NCI-H524 treated with DMSO at 0.1 percent for 48 hours (cell line): ENCODE measurements at regions not wholly inside any gene's neighbourhood (a gene's known extent, or its start where the extent isn't known, plus 50 kb on each side); places are given as distances from the start of the nearest gene placed in this dataset.

Experiments used
- DNase-seq: peaks from one replicate; lab custom pipeline; 2025; lab: John Stamatoyannopoulos, UW

DNA sequence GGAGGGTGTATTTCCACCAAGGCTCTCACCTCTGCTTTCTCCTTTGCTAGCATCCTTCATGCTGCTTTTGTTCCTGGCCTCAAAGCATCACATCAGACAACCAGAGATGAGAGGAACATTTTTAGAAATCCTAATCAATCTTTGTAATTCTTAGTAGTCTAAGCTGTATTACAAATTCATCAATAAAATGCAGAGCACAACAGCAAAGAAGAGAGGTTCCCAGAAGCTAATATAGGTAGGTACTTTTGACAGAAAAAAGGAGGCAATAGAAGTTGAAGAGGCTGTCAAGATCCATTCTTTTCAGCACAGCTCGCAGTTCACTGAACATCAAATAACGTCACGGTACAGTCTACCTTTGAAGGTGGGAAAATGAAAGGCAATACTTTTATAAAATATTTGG is 265.2 kb upstream of the SYT1 start:
- DNase-seq: no peak

DNA sequence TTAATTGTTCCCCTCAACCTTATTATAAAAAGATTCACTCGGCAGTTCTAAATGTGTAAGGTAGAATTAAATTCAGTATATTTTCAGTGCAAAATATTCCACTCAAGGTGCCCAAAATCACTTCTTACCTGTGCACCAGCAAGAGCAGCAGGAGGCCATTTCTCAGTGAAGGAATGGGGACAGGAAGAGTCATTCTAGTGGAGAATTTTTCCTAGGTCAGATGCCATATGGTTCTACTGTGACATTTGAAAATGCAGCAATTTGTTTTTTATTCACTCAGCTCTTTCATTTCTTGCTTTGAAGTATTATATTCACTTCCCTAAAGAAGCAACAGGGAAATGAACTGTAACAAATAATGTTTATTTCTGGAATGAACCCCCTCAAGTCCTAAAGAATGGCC is 264.0 kb upstream of the SYT1 start:
- no peak for DNase-seq

DNA sequence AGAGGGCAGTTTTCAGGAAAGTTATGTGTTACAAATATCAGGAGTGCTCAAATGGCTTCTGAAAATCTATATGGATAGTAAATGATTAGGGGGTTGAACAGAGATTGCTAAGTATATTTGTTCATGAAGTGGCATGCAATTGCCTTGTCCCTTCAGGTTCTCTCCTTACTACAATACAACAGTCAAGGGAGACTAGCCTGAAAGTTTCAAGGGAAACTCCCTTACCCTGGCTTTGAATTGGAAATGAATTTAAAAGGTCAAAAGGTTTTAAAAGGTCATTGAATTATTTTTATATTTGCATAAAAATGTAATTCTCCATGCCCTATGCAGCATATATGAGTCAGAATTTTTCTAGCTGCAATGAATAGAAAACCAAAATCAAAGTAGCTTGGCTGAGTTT is 253.1 kb upstream of the SYT1 start:
- no peak for DNase-seq

DNA sequence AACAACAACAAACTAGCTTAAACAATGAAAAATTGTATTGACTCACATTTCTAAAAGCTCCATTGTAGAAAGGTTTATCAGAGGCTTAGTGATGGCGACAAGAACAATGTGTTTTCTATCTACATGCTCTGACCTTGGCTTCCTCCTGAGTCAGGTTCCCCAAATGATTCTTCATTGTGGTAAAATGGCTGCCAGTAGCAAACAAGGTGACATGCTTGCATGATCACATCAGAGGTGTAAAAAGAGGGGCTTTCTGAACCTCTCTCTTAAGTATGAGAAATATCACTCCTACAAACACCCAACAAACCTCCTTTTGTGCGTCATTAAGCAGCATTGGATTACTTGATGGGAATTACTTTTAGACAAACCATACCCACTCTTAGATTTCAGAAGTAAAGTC is 252.4 kb upstream of the SYT1 start:
- no peak for DNase-seq

DNA sequence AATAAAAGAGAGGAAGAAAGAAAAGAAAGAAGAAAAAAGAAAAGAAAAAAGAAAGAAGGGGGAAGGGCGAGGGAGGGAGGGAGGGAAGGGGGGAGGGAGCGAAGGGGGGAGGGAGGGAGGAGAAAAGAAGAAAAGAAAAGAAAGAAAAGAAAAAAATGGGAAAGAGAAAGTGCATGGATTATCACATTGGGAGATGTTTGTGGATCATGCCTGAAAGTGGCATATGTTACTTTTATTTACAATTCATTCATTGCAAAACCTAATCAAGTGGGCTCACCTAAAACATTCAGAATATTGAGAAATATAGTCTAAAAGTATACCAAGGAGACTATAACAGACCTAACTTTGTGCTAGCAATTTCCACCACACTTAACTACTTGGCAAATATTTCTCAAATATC is 246.9 kb upstream of the SYT1 start:
- DNase-seq: no peak

DNA sequence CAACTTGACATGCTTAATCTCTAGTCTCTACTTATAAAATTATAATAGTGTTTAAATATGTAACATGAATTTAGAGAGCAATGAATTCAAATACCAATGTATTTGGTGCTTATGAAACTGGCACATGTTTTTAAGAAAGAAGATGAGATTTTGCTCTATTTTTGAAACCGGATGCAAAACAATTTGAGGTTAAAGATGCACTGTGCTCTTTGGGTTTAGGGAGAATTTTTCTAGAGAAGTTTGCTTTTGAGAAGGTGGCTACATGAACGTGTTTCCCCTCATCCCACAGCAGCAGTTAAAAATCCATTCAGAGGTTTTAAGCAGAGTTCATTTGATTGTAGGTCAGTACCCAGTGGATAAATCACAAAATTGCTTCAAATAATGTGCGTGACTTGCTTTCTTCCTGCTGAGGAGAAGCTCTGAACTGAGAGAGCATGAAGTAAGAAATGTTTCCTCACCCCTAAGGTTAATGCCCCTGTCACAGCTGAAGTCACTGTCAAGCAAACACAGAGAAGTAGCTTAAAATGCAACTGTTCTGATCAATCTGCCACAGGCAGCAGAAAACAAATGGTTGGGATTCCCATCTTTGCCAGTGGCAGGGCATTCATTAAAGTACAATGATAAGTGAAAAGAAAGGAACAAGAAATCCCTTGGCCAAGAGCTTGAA is 241.9 kb upstream of the SYT1 start:
- no peak for DNase-seq

DNA sequence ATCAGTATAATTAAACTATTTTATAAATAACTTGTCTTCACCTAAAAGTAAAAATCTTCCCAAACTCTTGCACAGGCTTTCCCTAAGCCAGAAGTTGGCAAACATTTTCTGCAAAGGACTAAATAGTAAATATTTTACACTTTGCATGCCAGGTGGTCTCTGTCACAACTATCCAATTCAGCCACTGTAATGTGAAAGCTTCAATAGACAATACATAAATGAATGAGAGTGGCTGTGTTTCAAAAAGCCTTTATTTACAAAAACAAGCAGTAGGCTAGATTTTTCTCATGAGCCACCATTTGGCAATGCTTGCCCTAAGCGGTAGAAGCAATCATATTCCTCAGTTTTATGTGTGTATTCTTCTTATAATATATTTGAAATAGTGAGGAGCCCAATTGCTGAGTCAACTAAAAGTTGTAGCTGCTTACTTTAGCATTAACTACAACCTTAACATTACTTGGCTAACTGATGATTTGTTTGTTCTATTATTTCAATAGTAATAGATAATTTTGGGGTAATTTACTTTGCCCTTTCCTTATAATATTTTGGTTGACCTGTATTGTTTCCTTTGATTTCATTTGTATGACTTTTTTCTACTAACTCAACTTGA is 236.0 kb upstream of the SYT1 start:
- no peak for DNase-seq

DNA sequence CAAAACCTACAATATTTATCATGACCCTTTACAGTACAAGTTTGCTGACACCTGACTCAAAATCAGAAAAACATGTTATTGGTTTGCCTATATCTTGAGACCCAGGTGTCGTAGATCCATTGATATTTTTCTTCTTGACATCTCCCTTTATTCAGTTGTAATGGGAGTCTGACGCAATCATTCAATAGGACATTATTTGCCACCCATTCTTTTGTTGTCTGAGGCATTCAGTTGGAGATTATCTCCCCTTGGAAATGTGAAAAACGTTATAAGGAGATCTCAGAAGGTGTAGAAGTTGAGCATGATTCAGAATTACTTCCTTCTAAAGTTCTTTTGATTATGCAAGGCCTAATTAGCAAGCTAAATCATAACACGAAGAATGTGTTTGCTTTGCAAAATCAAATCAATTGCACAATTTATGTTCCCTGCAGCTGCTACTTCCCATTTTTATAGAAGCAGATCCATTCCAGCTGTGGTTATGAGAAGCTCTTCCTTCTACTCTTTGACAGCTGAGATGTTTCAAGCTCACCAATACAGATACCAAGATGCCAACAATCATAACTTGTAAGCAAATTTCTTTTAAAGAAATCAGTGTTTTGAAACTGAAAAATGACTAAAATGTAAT is 228.2 kb upstream of the SYT1 start:
- no peak for DNase-seq

DNA sequence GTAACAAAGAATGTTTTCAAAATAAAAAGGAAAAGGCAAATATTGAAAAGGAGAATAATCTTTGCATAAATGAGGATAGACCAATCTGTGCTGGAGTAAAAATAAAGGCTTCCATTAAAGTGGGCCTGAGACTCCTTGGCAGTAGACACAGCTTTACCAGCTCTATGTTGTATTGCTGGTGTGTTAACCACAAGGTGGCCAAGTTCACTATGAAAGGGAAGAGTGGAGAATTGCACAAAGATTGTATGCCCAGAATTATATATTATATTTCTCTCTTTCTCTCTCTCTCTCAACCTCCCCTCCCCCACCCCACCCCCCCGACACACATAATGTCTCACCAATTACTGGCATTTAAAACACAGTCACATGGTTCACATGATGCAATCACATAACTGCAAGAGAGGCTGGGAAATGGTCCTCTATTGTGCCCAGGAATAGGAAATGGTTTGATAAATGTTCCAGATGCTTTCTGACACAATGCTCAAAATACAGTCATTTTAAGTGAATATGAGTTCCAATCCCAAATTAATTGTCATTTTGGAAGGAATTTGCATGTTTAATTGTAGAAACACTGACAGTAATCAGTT is 222.6 kb upstream of the SYT1 start:
- DNase-seq: no peak

DNA sequence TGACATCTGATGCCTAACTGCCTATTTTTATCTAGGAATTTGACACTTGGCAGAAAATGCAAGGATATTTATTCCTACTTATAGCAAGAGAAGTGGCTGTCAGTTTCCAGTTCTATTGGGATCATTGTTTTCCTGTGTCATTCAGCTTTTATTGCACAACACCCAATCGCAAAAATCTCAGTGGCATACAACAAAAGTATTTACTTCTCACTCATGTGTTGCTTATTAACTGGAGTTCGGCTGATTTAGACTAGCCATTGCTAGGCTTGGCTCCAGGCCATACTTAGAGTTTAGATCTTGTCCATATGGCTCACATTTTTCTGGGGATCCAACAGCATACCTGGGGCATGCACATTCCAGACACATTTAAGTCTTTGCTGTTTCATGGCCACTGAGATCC is 218.6 kb upstream of the SYT1 start:
- DNase-seq: peak; percentile 11

DNA sequence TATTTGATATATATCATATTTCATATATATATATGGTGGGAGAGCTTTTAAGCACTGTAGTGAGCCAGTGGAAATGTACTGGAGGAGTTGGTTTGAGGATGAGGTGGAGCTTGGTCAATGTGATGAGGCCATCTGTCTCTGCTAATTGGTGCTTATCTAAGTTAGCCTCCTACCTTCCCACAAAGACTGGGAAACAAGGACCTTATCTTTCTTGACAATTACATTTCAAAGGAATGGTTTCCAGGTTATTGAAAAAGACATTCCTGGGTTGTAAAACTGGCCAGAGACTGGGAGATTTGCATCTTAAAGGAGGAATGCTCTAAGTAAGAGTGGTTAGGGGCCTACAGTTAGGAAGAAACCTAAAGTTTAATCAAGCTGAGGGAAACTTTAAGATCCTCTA is 212.8 kb upstream of the SYT1 start:
- no peak for DNase-seq

DNA sequence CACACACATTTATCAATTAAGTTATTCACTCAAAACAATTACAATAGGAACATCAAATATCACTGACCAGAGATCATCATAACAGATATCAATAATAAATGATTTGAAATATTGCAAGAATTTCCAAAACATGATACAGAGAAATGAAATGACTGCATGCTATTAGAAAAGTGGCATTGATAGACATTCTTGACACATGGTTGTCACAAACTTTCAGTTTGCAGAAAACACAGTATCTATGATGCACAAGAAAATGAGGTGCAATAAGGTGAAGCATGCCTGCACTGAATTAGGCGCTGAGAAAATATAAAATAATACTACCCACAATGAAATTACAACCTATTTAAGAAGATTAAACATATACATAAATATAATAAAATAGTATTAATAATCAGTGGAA is 198.0 kb upstream of the SYT1 start:
- DNase-seq: no peak

DNA sequence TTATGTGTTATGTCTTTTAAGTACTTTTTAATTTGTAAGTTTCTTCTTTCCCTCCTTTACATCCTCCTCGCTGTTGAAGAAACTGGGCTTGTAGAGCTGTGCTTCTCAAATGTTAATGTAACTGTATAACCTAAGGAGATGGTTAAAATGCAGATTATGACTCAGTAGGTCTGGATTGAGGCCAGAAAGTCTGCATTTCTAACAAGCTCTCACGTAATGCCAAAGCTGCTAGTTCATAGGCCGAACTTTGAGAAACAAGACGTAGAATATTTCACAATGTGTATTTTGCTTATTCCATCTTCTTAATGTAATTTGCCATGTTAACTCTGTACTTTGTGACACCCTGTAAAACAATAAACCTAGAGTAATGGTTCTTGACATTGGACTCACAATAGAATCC is 193.3 kb upstream of the SYT1 start:
- no peak for DNase-seq

DNA sequence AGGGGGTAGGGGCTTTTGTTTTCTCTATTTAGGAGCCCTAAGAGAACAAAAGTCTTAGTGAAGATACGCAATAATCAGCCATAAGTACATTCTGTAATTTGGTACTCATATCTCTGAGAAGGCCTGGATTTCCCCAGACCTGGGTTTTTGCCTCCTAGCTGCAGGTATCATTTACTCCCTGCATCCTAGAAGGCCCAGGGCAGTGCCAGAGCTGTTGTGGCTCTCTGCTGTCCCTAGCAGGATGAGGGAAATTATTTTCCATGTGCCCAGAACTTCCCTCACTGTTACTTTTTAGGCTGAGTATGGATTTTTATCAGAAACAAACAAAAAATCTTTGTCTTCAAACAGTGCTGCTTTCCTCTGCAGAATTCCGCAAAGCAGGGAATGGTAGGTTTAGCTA is 192.5 kb upstream of the SYT1 start:
- no peak for DNase-seq

DNA sequence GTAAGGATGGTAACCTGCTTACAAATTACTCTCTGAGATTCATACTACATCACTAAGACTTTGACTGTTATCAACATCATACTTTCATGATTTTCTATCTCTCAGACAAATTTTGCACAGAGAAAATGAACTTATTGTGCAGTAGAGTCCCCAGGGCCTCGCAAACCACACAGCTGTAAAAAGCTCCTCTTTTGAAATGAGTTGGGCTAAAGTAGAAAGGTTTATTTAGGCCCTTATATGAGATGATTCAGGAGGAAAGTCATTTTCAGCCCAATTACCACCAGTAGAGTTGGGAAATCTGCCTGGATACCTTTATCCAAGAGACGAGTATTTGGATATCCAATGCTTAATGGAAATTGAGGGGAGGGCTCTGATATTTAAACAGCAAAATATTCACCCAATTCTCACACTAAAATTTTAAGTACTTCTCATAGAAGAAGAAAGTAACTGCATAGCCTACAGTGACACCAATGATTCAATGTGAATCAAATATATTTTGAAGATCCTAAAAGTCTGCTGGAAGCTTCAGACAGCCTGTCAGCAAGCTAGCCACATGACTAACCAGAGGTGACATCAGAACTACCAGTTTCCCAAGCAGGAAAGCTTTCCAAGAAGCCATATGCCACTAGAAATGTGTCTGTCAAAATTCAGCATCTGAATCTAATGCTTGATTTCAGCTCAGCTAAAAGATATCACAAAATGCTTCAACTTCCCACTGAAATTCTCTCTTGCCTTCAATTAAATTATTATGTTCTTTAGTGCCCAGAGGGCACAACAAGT is 190.1 kb upstream of the SYT1 start:
- DNase-seq: peak; percentile 30

DNA sequence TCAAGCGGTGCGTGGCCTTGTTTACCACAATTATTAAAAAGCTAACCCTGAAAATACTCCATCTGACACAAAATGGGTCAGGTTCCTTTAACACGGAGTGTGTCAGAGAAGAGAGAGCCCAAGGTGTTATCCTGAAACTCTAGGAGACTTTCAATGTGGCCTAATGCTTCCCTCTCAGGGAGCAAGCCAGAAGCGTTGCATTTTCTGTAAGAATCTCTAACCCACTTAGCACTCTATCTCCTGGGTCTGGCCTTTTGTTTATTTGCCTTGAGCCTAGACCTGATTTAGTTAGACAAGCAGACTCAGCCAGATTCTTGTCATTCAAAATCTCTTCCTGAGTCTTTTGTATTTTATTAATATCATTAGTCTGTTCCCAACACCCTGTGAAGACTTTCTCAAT is 184.0 kb upstream of the SYT1 start:
- no peak for DNase-seq

DNA sequence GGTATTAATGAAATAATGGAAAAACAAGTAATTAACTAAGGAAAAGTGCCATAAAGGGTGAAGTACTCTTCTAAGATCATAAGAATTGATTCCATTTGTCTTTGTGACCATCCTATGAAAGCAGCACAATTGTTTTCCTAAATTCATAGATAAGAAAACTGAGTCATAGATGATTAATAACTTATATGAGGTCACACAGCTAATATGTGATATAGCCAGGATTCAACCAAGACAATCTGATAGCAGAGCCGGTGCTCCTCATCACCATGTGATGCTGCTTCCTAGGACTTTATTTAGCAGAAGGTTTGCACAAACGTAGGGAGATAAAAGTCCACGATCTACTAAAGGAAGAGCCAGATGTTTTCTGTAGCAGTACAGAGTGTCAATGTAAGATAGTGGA is 181.5 kb upstream of the SYT1 start:
- DNase-seq: no peak

DNA sequence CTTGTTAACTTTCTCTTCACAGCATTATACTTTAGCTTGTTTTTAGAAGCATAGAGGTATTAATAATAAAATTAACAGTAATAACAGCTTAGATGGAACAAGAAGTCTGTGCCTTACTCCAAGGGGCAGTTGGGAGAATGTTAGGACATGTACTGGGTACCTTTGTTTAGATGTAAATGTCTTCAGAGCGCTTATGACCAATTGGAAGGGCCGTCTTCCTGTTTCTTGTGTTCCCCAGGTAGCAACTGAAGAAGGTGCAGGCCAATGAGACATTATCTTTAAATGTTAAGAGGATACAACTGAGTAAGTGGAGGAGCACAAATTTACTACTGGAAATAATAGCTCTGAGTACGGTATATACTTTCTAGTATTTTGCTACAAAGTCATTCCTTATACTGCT is 180.9 kb upstream of the SYT1 start:
- no peak for DNase-seq

DNA sequence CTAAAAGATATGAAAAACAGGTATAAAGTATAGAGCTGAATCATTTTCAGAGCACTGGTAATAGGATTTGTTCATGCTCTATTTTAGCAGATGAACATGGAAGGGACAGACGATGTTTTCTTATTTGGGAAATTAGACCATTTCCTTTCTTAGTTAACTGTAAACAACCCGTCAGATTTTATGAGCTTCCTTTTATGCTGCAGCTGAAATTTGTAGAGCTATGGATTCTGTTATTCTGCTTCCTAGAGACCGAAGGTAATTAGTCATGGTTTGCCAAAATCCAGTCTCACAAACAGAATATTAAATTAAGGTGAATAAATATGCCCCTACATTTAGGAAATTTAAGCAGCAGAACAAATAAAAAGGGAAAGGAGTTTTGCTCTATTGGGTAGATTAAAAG is 180.2 kb upstream of the SYT1 start:
- DNase-seq: no peak

DNA sequence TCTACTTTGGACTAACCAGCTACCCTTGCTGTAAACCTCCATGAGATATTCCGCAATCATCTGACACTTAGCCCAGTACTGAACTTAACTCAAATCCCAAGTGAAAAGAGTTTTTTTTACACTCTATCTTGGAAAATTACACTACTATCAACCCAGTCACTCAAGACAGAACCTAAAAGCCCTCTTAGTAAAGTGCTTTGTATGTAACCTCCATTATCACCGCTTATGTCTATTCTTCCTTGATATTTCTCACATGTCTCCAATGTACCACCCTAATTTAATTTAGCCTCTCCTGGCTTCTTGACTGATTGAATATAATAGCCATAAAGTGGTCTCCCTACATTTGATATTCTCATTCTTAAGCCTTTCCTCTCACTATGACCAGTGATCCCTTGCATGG is 168.8 kb upstream of the SYT1 start:
- no peak for DNase-seq

DNA sequence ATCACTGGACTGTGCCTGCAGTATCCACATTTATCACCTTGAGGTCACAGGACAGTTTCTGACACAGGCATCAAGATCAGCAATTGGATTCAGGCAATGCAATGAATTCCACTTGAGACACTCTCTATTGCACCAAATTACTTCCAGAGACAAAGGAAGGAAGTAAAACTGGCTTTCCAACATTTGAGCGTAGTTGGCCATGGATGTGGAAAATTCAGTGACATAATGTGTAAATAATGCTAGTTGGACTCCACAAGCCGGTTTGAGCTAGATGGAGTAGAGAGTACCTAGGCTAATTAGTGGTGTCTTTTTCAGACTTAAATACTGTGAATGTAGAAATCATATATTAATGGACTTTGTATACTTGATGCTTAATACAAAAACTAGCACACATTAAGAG is 168.3 kb upstream of the SYT1 start:
- DNase-seq: no peak

DNA sequence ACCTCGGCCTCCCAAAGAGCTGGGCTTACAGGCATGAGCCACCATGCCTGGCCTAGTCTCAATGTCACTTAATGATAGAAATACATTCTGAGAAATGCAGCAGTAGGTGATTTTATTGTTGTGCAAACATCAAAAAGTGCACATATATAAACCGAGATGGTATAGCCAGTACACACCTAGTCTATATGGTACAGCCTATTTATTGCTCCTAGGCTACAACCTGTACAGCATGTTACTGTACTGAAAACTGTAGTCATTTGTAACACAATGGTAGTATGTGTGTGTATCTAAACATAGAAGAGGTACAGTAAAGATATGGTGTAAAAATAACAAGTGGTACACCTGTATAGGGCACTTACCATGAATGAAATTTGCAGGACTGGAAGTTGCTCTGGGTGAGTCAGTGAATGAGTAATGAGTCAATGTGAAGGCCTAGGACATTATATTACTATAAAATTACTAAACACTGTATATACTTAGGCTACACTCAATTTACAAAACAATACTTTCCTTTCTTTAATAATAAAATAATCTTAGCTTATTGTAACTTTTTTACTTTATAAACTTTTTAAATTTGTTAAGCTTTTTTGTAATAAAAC is 166.7 kb upstream of the SYT1 start:
- no peak for DNase-seq
